GOT3 (cell line): ENCODE measurements at regions not wholly inside any gene's neighbourhood (a gene's known extent, or its start where the extent isn't known, plus 50 kb on each side); places are given as distances from the start of the nearest gene placed in this dataset.
"Not testable (repeated sequence)": the region's sequence is repeated elsewhere in the genome, so short reads cannot be mapped to it uniquely, and the experiment has no call there.

ENCODE experiments used
- DNase-seq: peaks from one replicate; lab custom pipeline; 2025; ENCODE audit warnings: mixed read lengths; lab: John Stamatoyannopoulos, UW

DNA sequence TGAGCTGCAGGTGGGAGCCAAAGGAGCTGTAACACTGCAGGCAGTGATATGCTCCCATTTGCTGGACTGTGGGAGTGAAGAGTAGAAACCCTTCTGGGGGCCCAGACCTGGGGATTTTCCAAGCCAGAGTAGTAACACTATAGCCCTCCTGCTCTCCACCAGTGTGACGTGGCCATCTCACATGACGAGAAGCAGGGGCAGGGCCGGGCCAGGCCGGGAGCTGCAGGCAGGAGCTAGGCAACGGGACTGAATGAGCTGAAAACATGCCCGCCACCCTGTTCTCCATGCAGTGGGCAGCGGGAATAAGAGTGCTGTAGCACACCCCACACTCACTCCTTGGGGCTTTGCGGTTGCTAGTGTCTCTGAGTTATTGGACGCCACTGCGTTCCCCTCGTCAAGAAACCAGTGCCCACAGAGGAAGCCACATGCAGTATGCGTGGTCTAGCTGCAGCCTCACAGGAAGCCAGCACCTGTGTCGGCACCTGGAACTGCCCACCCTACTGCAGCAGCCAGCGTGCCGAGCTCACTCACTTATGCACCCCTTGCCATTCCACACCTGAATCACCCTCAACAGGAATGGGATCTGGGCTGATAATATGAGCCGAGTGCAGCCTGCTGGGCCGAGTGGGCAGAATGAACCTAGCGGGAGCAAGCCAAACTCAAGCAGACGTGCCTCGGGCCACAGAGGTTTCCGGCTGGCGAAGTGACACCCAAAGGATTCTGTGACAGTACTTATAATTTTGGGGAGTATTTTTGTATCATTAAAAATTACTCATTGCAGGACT is 1389.6 kb downstream of the KCNT2 start:
- no peak for DNase-seq

DNA sequence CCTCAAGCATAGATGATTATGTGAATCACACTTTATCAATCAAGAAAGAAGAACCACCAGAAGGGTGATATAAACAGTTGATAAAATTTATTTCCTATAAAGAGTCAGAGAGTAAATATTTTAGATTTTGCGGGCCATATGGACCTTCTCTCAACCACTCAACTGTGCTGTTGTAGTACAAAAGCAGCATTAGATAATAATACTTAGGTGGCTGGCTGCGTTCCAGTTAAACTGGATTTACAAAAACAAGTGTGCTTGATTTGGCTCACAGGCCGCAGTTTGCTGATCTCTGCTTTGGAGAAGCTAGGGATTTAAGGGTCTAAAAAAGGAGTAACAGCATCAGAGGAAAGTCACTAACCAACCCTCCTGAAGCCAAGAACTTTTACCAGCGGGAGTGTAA is 1406.0 kb downstream of the KCNT2 start:
- no peak for DNase-seq

DNA sequence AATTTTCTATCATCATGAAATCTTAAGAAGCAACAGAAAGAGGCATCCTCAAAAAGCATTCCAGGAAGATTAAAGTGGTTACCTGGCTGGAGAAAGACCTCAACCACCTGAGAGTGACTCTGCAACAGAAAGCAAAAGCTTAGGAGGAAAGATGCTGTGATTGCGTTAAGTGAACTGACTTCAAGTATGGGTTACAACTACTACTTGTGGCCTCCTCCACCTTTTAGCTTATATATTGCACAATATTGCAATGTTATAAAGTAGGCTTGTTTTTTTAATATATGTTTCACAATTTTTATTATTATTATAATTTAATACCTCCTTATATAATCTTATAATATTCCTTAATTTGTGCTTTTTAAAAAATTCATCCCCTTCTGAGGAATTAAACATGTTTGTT is 1407.5 kb downstream of the KCNT2 start:
- no peak for DNase-seq

- no peak for DNase-seq
These were observed 1411.1 kb downstream of the KCNT2 start for GRCh38 chr1:195197116-195197515.

GRCh38 chr1:195195423-195196057 is 1412.7 kb downstream of the KCNT2 start:
- no peak for DNase-seq

GRCh38 chr1:195193134-195193533 is 1415.1 kb downstream of the KCNT2 start:
- DNase-seq: no peak

- DNase-seq: no peak
These were observed 1419.4 kb downstream of the KCNT2 start for GRCh38 chr1:195188821-195189220.

DNA sequence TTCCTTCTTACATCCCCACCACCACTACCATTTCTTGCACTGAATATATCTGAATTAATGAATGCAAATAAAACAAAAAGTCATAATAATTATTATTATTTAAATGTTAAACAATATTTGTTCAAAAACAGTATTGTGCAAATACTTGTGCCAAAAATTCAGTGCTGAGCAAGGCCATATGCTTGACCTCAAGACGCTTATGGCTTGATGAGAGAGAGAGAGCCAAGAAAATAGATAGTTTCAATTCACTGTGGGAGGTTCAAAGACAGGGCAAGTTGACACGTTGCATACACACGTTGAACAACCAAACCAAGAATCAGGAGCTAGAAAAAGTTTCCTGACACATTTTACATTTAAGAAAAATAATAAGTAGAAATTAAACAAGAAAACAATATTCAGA is 1421.7 kb downstream of the KCNT2 start:
- no peak for DNase-seq

DNA sequence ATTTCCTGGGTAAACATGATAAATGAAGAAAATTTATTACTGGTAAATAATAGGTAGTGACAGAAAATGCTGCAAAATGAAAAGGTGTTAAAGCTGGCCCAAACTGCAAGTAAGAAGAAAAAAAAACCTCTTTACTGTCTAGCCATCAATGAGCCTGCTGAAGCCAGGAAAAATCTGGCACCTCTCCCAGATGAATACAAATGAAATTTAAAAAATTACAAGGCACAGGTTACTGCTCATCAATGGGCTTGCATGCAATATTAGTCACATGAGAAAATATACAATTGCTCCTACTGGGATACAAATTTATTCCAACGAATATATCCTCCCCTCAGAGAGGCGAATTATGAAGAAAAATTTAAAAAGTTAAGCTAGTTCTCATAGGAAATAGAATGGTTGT is 1422.5 kb downstream of the KCNT2 start:
- DNase-seq: no peak

DNA sequence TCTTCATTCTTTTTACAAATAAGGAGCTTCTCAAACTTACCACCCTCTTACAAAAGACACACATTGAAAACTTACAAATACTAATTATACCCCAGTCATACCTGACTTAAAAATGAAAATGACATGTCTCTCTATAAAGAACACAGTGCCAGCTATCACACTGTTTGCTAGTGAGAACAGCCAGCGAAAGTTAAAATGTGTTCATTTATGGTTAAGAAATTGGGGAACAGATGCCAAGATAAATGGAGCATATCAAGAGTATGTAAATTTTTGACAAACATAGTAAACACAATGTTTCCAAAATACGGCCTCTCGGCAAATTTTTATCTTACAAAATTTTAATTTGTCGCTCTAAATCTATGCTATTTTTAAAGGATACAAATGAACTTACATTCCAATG is 1422.9 kb downstream of the KCNT2 start:
- DNase-seq: no peak

DNA sequence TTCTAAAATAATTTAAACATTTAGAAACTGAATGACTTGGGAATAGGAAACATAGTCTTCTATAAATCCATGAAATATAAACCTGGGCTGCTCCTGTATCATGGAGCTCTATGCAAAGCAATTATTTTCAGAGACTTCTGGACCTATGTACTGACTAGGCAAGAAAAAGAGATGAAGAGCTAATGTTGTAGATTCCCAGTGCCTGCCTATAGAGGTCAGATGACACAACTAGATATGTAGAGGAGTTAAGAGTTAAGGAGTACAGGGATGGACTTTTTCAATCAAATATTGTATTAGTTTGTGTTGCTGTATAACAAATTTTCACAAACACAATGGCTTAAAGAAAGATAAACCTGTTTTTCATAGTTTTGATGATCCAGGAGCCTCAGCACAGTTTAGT is 1434.5 kb downstream of the KCNT2 start:
- DNase-seq: no peak

- not testable (repeated sequence) for DNase-seq
These were observed 1448.4 kb downstream of the KCNT2 start for GRCh38 chr1:195159795-195160194.

GRCh38 chr1:195158091-195158490 is 1450.1 kb downstream of the KCNT2 start:
- DNase-seq: no peak

- DNase-seq: no peak
These were observed 1455.1 kb downstream of the KCNT2 start for GRCh38 chr1:195153107-195153506.

DNA sequence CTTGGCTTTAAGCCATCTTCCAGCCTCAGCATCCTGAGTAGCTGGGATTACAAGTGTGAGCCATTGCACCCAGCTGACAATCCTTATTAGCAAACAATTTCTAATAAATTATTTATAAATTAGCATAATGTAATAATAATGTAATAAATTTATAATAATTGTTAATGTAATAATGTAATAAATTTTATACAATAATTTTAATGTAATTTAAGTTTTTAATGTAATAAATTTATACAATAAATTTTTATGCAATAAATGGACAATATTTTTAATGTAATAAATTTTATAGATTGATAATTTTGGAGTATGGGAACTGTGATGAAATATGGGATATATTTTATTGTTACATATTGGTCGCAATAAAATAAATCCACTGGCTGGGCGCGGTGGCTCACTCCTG is 1457.5 kb downstream of the KCNT2 start:
- DNase-seq: no peak

GRCh38 chr1:195141294-195141693 is 1466.9 kb downstream of the KCNT2 start:
- no peak for DNase-seq

DNA sequence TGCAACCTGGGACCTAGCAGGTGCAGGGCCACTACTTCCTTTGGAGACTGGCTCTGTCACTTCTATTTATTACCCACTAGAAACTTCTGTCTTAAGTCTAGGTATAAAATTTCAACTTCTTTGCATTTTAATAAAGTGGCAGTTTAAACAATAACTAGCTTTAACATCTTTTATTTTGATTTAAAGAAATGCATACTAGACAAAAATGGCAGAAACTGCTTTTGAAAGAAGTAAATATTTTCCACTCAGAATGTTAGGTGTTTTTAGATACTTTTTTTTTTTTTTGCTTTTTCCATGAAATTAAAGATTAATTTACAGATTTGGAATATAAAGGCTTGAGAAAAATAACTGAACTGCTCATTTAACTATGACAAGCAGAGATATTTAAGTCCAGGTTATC is 1477.6 kb downstream of the KCNT2 start:
- DNase-seq: no peak

GRCh38 chr1:195122497-195122896 is 1485.7 kb downstream of the KCNT2 start:
- DNase-seq: no peak

DNA sequence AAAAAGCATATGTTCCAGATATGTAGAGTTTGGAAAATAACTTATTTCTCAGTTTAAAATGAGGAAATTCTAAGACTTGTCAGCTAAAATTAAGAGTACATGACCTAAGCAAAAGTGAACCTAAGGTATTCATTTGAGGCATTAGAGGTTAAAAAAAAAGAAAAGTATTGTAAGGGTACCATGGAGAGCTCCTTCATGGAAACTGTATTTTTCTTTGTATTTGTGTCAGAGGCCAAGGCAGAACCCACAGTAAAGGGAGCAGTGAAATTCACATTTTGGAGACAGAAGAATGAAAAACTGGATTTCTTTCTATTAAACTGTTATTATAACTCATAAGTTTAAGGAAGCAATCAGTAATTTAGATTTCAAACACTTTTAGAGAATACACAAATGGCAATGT is 1494.8 kb downstream of the KCNT2 start:
- DNase-seq: no peak

GRCh38 chr1:195105773-195106172 is 1502.5 kb downstream of the KCNT2 start:
- no peak for DNase-seq

GRCh38 chr1:195105281-195105680 is 1503.0 kb downstream of the KCNT2 start:
- no peak for DNase-seq

- no peak for DNase-seq
These were observed 1510.9 kb downstream of the KCNT2 start for GRCh38 chr1:195097316-195097715.

DNA sequence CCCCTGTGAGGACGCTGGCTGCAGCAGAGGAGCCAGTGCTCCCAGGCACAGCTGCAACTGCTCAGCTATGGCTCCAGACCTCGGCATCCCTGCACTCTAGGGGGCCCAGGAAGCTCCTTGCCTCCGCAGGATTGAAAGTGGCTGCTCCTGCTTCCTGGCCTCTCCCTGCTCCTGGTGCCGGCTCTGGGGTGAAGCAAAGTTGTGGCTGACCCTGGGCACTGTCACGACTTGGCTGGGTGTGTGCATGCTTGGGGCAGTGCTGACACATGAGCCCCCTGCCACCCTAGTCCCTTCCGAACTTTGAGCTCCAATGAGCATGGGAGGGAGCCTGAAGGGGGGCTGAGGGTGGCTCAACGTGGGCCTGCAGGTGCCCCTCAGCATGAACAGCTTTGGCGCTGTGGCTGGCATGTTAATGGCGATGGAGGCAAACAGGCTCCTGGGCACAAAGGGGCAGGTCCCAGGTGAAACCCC is 1512.2 kb downstream of the KCNT2 start:
- DNase-seq: no peak

DNA sequence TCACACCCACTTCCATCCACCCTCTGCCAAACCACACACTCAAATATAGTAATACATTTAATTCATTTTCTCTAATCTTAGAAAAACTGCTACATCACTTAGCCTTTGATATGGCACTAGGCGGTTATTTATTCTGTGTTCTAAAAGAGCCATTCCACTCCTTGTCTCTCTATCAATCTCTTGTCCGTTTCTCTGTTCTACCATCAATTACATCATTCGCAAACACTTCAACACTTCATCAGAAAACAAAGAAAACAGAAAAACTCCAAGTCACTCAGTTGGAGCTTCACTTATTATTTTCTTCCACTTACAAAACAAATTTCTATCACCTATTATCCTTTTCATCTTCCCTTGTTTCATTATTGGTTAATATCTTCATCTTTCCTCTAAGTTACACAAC is 1523.0 kb downstream of the KCNT2 start:
- no peak for DNase-seq
